ENCODE measurements at regions not wholly inside any gene's neighbourhood (a gene's known extent, or its start where the extent isn't known, plus 50 kb on each side); places are given as distances from the start of the nearest gene placed in this dataset.

DNA sequence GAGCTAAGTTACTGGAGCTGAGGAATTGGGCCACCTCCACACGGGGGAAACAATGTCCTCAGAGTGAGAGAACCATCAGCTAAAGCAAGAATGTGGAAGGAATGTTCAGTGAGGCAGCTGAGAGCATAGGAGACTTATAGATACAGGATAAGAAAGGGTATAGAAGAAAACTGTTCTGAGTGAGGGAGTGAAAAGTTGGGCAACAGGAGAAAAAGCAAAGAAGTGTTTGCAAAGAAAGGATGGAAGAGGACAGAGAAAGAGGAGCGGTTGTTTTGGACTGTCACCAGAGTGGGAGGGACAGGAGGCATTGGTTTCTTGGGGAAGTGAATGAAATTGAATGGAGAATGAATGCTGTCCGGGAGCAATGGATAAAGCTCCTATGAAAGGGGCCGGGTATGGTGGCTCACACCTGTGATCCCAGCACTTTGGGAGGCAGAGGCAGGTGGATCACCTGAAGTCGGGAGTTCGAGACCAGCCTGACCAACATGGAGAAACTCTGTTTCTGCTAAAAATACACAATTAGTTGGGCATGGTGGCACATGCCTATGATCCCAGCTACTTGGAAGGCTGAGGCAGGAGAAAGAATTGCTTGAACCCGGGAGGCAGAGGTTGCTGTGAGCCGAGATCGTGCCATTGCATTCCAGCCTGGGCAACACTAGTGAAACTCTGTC, 296.5 kb downstream of the ADGB start:
- 90% methylated on average over 9 of the region's 9 CpGs for WGBS
- no peak overlapping the region for H3K4me3 ChIP-seq
- no peaks in the 10 kb centered on the region for H3K36me3 ChIP-seq
- H3K9me3 ChIP-seq = no peaks in the 10 kb centered on the region
- H3K27me3 ChIP-seq = no peaks in the 10 kb centered on the region
- no peak overlapping the region for H3K27ac ChIP-seq (replicated peaks in 1 of 4)
- H3K4me1 ChIP-seq = peaks cover 0 to 5% (median 0%) of the 10 kb centered on the region in 4 donors
- intact Hi-C loops (cut with DNase I) = no loop called here
- DNase-seq (ENCODE audit: extremely low spot score) = no peak
- no peak for TF ChIP-seq POLR2AphosphoS5 (IDR thresholded peaks at IDR 0.05)

DNA sequence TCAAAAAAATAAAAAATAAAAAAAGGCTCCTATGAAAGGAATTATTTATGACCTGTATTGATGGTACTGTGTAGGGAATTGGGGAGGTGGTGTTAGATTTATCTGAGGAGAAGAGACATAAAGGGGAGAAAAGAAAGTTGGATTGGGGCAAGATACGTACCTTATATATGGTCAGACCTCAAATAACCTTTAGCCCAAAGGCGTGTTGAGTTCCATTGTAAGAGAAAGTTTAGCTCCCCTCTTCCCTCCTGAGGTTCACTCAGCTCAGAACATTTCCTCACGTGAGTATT, 296.9 kb downstream of the ADGB start:
- Histone ChIP-seq H3K9me3 (no peaks in the 10 kb centered on the region), H3K4me1 (peaks cover 0 to 5% (median 0%) of the 10 kb centered on the region in 4 donors), H3K36me3 (no peaks in the 10 kb centered on the region), H3K27ac (replicated peaks in 1 of 4) (no peak overlapping the region), H3K27me3 (no peaks in the 10 kb centered on the region), H3K4me3 (no peak overlapping the region)
- intact Hi-C loops (cut with DNase I) = no loop called here
- WGBS = 76% methylated on average over 3 of the region's 3 CpGs
- no peak for TF ChIP-seq POLR2AphosphoS5 (IDR thresholded peaks at IDR 0.05)
- no peak for DNase-seq (ENCODE audit: extremely low spot score)

DNA sequence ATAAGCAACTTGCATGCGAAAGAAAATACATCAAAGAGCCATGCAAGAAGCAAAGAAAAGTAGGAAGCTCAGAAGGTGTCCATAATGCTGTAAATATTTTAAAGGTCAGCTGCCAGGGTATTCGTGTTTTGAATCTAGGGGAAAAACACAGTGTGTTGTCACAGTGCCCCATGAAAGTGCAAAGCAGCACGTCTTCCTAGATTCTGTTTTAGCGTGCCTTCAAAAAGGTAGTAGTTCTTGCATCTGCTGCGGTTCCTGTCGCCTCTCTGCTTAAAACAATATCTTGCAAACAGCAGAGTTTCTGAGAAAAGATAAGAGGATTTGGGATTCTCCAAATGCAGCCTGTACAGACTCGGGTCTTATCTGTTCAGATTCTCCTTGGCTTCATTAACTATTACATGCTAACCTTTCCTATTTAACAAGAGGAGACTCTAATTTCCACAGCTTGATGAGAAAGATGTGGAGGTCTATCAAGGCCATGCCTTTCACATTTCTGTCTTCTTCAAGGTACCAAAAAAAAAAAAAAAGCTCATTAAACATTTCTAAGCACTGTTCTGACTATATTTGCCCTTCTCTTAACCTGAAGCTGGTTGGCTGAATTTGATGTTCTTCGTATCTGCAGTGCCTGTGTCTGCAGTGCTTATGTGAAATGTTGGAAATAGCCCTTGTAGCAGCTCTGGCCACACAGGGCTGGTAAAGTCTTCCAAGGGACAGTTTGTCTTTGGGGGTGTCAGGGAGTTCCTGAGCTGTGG, 297.5 kb downstream of the ADGB start:
- DNase-seq (ENCODE audit: extremely low spot score) = no peak
- no peaks in the 10 kb centered on the region for H3K36me3 ChIP-seq
- no peak overlapping the region for H3K27ac ChIP-seq (replicated peaks in 1 of 4)
- intact Hi-C loops (cut with DNase I) = no loop called here
- no peak for TF ChIP-seq POLR2AphosphoS5 (IDR thresholded peaks at IDR 0.05)
- no peak for TF ChIP-seq EP300 (IDR thresholded peaks at IDR 0.05)
- TF ChIP-seq POLR2A (IDR thresholded peaks at IDR 0.05; ENCODE audit: low read depth) = no peak
- TF ChIP-seq, protein P1, sequence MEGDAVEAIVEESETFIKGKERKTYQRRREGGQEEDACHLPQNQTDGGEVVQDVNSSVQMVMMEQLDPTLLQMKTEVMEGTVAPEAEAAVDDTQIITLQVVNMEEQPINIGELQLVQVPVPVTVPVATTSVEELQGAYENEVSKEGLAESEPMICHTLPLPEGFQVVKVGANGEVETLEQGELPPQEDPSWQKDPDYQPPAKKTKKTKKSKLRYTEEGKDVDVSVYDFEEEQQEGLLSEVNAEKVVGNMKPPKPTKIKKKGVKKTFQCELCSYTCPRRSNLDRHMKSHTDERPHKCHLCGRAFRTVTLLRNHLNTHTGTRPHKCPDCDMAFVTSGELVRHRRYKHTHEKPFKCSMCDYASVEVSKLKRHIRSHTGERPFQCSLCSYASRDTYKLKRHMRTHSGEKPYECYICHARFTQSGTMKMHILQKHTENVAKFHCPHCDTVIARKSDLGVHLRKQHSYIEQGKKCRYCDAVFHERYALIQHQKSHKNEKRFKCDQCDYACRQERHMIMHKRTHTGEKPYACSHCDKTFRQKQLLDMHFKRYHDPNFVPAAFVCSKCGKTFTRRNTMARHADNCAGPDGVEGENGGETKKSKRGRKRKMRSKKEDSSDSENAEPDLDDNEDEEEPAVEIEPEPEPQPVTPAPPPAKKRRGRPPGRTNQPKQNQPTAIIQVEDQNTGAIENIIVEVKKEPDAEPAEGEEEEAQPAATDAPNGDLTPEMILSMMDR (IDR thresholded peaks at IDR 0.05) = no peak
- WGBS = 88% methylated on average over 8 of the region's 8 CpGs
- H3K4me1 ChIP-seq = peaks cover 0 to 5% (median 0%) of the 10 kb centered on the region in 4 donors
- no peaks in the 10 kb centered on the region for H3K9me3 ChIP-seq
- no peak overlapping the region for H3K4me3 ChIP-seq
- no peaks in the 10 kb centered on the region for H3K27me3 ChIP-seq

DNA sequence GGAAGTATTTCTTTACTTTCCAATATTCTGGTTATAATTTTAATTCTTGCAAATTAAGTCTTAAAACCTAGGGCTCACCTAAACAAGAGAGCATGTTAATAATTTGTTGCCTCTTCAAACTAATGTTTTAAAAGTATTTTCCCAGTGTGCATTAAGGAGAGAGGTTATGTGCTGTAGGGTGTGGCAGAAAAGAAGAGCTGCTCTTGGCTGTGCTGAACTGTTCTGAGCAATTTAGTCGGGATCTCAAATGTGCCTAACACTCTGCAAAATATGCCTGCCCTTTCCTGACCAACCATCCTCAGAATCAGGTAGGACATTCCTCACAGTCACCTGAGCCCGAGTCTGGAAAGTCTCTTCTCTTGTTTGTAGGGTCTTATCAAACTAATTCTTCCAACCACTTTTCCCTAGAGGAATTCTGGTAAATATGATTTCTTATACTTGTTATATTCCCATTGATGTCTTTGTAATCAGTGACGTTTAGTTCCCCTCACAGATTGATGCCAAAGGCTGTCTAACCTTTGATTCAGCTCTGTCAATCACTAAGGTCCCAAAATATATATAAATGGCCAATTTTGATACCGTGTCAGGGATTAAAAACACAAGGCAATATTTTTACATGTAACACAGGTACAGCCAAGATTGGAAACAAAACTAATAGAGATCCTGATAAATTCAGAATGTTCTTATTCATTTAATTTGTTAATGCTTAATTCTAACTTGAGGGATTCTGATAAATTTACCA, 298.4 kb downstream of the ADGB start:
- TF ChIP-seq POLR2AphosphoS5 (IDR thresholded peaks at IDR 0.05) (no peak), EP300 (IDR thresholded peaks at IDR 0.05) (no peak), POLR2A (IDR thresholded peaks at IDR 0.05; ENCODE audit: low read depth) (no peak)
- TF ChIP-seq, protein P1 (IDR thresholded peaks at IDR 0.05) = no peak
- no peaks in the 10 kb centered on the region for H3K9me3 ChIP-seq
- WGBS = 80% methylated on average over 4 of the region's 4 CpGs
- no peak overlapping the region for H3K4me3 ChIP-seq
- H3K27me3 ChIP-seq = no peaks in the 10 kb centered on the region
- no peaks in the 10 kb centered on the region for H3K36me3 ChIP-seq
- no peak overlapping the region for H3K27ac ChIP-seq (replicated peaks in 1 of 4)
- DNase-seq (ENCODE audit: extremely low spot score) = no peak
- peaks cover 0 to 2% (median 0%) of the 10 kb centered on the region in 4 donors for H3K4me1 ChIP-seq
- intact Hi-C loops (cut with DNase I) = no loop called here

DNA sequence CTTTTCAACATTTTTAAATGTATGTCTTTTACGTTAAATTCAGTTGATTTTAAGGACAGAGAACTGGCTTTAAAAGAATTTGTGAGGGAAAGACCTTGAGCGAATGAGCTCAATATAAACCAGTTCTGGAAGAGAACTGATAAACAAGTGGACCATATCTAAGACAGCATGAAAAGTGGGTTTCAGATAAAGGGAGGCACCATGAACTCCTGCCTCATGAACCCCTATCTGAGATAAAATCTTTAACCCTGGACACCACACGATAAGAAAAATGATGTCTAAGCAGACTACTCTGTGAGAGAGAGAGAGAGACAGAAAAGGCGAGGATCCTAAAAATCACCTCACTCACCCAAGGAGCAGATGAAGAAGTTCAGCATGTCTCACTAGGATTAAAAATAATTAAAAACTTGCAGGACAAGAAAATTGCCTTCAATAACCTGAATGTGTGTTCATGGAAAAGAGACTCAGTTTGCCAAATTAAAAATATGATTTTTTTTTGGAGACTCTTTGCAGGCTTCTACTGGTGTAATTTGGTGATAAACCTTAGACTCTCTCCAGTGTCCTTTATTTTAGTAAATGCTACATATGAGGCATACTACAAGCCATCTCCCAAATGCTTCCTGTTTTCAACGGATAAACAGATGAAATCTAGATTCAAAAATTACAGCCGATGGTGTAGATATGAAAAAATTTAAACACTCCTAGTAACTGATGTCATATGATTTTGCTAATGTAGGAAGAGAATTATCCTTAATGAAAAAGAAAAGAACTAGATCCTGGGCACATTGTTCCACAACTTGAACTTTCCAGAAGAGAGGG, 299.5 kb downstream of the ADGB start:
- Histone ChIP-seq H3K4me1 (peaks cover 0 to 7% (median 2%) of the 10 kb centered on the region in 4 donors), H3K9me3 (no peaks in the 10 kb centered on the region), H3K4me3 (no peak overlapping the region), H3K27ac (replicated peaks in 1 of 4) (no peak overlapping the region), H3K27me3 (no peaks in the 10 kb centered on the region), H3K36me3 (no peaks in the 10 kb centered on the region)
- DNase-seq (ENCODE audit: extremely low spot score) = no peak
- 81% methylated on average over 6 of the region's 6 CpGs for WGBS
- intact Hi-C loops (cut with DNase I) = no loop called here
- TF ChIP-seq, protein P1 (IDR thresholded peaks at IDR 0.05) = no peak
- TF ChIP-seq EP300 (IDR thresholded peaks at IDR 0.05) (no peak), POLR2A (IDR thresholded peaks at IDR 0.05; ENCODE audit: low read depth) (no peak), POLR2AphosphoS5 (IDR thresholded peaks at IDR 0.05) (no peak)
